Activated CD8-positive, alpha-beta memory T cell treated with anti-CD3 and anti-CD28 coated beads for 1 hour (primary cell): ENCODE measurements at regions not wholly inside any gene's neighbourhood (a gene's known extent, or its start where the extent isn't known, plus 50 kb on each side); places are given as distances from the start of the nearest gene placed in this dataset.
"Not testable (repeated sequence)": the region's sequence is repeated elsewhere in the genome, so short reads cannot be mapped to it uniquely, and the experiment has no call there.

Source experiments
- DNase-seq, 2 donors: peaks; one replicate each; pipeline ENCODE4 v3.0.0-alpha.2; 2020; ENCODE audit warnings: low read depth in 1 of 2; ENCODE audit errors: extremely low read depth in 1 of 2

GRCh38 chr1:90826024-90826423, 108.9 kb upstream of the BARHL2 start:
- no peak for DNase-seq

GRCh38 chr1:90824551-90824950, 107.4 kb upstream of the BARHL2 start:
- no peak for DNase-seq

GRCh38 chr1:90823686-90824085, 106.6 kb upstream of the BARHL2 start:
- no peak for DNase-seq

GRCh38 chr1:90821788-90822359, 104.8 kb upstream of the BARHL2 start:
- DNase-seq: no peak

GRCh38 chr1:90821152-90821787, 104.2 kb upstream of the BARHL2 start:
- DNase-seq: no peak

GRCh38 chr1:90820745-90821144, 103.6 kb upstream of the BARHL2 start:
- no peak for DNase-seq

DNA sequence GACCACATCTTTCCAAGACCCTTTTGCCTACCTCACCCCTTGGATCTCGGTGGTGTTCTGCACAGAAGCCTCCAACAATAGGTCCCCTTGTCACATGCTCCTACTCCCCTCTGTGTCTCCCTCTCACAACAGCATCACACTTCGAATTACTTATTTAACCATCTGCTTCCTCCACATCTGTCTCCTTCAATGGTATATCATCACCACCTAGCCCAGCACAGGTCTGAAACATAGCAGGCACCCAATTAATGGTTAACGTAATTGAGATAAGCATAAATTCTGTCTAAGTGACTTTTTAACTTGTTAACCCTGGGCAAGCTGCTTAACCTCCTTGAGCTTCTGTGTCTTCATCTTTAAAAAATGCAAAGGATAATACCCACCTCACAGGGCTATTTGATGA, 100.3 kb upstream of the BARHL2 start:
- DNase-seq: no peak

- not testable (repeated sequence) for DNase-seq
Observed at GRCh38 chr1:90812237-90812636, 95.1 kb upstream of the BARHL2 start.

DNA sequence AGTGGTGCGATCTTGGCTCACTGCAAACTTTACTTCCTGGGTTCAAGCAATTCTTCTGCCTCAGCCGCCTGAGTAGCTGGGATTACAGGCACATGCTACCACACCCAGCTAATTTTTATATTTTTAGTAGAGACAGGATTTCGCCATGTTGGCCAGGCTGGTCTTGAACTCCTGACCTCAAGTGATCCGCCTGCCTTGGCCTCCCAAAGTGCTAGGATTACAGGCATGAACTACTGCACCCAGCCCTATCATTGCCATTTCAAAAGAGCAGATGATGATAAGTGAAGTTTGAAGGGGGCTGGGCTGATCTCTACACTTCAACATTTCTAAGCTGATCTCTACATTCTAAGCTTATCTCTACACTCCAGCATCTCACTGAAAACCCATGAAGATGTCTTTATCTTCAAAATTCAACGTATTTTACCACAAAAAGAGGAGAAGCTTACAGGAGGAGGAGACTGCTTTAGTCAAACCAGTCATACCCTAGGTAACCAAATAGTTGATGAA, 94.4 kb upstream of the BARHL2 start:
- DNase-seq: not testable (repeated sequence)

DNA sequence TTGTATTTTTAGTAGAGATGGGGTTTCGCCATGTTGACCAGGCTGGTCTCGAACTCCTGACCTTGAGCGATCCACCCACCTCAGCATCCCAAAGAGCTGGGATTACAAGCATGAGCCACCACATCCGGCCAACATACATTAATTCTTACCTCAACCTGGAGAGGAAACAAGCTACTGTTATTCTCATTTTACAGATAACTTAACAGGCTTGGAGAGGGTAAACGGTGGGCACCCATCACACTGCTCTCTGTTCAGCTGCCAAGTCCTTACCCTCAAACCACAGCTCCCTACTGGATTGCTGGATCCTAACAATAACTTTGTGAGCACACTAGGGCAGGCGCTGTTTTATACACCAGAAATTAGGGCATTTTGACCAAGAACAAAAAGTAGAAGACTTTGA, 93.6 kb upstream of the BARHL2 start:
- DNase-seq: no peak

- DNase-seq: no peak
Observed at GRCh38 chr1:90809996-90810395, 92.9 kb upstream of the BARHL2 start.

DNA sequence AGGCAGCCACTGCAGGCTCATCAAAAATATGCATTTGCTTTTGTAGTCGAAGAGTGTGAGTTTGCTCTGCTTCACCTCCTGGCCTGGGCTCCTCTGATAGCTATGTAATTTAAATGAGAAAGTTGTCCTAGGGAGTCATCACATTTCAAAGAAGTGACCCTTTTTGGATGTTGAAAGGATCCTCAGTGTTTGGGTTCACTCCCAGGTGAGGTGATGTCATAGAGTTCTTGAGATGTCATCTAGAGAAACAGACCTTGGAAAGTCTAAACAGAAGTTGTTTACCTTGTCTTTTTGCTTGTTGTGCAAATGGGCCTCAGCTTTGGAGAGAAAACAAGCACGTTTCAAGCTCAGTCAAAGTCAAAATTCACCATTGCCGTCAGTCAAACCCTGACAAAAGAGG, 92.0 kb upstream of the BARHL2 start:
- DNase-seq: no peak

DNA sequence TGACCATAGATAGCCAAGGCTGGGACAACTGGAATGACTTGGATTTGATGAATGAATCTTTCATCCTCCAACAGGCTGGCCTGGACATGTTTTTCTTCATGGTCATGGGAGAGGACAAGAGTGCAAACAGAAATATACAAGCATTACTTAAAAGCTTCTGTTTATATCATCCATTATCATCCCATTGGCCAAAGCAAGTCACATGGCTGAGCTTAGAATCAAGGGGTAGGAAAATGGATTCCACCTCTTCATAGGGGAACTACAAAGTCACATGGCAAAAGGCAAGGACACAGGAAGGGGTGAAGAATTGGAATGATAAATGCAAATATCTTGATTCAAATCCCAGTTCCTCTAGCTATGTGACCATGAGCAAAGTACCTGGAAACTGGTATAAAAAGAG, 90.2 kb upstream of the BARHL2 start:
- DNase-seq: no peak

- DNase-seq: no peak
Observed at GRCh38 chr1:90802622-90803021, 85.5 kb upstream of the BARHL2 start.

DNA sequence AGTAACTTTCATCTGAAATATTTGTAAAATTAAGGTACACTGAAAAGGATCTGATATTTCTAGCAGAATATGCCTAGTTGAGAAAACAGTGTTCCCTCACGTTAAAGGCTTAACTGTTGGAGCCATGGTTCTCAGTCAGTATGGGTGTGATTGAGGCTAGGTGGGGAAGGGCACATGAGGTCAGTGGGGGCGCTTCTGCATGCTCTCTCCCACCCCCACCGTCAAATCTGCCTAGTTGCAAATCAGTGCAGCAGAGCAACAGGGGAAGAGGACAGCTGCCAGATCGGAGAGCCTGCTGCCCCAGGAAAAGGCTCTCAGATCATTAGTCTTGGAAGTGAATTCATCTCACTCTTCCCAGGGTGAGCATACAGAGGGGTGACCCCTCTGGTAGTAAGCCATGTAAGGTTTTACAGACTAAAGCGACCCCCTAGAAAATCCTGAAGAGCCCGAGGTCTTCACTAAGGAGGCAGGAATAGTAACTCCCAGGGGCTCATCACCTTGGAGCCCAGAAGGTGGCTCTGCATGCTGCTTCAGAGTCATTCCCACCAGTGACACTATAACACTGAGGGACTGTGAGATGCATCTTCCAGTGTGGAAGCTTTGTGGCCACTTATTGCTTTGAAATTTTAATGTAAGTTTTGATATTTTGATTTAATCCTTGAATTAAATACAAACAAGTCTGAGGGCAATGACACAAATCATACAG, 83.1 kb upstream of the BARHL2 start:
- no peak for DNase-seq

DNA sequence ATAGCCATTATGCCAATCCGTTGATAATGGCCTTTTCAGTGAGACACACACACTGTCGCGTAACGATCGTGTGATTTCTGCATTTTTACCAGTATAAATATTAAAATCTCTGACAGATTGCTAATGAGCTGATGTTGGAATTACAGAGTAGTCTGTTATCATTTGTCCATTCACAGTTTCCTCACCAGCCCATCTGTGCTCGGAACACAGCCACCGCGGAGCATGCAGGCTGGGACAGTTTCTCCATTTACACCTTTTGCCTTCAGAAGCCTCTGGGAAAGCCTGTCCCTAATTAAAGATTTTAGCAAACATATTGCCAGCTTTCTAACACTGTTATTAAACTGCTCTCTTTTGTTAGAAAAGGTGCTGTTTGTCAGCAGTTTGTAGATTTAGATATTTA, 82.2 kb upstream of the BARHL2 start:
- no peak for DNase-seq

DNA sequence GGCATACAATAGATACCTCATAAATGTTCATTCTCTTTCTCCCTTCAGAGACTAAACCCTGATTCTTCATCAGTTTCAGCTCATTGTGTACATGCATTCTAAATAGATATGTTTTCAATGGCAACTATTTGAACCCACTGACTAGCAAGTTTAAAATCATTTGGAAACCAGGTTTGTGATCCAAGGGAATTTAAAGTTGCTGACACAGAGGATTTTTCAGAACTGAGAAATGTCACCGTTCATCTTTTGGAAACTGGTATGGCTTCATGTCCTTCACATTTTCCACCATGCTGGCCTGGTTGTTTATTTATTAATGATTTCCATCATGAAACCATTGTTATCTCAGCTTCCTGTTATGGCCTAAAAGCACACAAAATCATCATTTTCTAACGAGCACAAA, 81.8 kb upstream of the BARHL2 start:
- DNase-seq: no peak

DNA sequence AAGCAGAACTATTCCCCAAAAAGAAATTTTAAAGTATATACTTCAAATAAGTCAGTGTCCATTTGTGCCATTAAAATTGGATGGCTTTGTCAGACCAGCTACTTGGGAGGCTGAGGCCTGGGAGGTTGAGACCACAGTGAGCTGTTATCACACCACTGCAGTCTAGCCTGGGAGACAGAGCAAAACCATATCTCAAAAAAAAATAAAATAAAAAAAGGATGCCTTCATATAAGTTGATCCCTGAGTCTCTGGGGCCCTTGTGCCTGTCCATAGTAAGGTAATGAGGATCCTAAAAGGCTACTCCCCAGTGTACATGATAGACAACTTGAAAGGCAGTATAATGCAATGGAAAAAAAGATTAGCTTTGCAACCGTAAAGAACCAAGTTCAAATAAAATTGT, 81.2 kb upstream of the BARHL2 start:
- no peak for DNase-seq

DNA sequence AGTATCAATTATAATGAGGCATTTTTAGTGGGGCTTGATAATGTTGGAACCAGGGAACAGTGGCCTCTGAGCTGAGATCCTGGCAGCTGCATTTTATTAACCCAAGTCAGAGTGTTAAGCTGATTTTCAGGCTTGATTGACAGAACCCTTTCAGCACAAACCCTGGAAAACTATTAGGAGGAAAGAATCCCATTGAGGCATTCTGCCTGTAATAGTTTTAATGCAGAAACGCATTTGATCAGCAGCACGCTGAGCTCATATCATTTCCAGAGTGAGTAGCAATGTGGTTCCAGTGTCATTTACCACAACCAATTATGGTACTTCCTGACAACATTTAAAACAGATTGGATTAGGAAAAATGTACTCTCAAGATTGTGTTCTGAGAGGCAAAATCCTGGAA, 78.3 kb upstream of the BARHL2 start:
- no peak for DNase-seq

DNA sequence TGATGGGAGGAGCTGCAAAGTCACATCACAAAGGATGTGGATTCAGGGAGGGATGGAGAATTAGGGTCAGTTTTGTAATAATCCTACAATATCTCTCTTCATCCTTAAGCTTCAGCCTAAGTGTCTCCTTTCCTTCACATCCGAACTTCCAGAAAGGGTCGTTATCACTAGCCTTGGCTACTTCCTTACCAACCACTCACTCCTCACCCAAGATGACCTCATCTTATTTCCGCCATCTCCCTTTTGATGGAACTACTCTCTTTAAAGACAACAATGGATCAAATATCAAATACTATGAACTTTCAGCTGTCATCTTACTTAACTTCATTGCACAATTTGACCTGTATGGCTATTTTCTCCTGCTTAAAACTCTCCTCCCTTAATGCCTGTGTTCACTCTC, 69.6 kb upstream of the BARHL2 start:
- no peak for DNase-seq

DNA sequence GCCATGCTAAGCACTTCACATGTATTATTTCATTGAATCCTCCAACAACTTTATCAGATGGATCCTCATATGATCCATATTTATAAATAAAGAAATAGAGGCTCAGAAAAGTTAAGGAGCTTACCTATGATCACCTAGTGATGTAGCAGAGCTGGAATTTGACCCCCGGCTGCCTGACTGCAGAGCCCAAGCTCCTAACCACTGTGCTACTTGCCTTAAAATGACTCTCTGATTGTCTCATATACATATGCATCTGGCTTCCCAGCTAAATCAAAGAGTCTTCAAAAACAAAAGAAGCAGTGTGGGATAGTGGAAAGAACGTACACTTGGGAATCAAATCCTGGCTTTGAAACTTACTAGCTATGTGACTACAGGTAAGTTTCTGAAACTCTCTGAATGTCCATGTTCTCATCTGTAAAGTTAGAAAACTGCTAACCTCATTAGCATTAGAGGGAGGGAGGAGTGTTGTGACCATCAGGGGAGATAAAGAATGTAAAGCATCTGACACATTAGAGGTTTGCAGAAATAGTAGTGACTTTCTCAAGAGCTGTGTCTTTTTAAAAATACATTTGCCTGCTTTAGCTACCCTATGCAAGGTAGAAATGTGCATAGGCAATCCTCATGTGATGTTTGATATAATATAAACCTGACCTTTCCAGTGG, 67.2 kb upstream of the BARHL2 start:
- DNase-seq: no peak

- DNase-seq: no peak
Observed at GRCh38 chr1:90783181-90783580, 66.1 kb upstream of the BARHL2 start.
